ENCODE measurements at regions not wholly inside any gene's neighbourhood (a gene's known extent, or its start where the extent isn't known, plus 50 kb on each side); places are given as distances from the start of the nearest gene placed in this dataset.
"Not testable (repeated sequence)": the region's sequence is repeated elsewhere in the genome, so short reads cannot be mapped to it uniquely, and the experiment has no call there.

GRCh38 chr5:60036192-60036938, 142.8 kb upstream of the PDE4D start:
- DNase-seq: no peak

- no peak for DNase-seq
These were observed 132.6 kb upstream of the PDE4D start for GRCh38 chr5:60026161-60026560.

GRCh38 chr5:60024104-60024503, 130.6 kb upstream of the PDE4D start:
- DNase-seq: no peak

- DNase-seq: no peak
These were observed 129.7 kb upstream of the PDE4D start for GRCh38 chr5:60023255-60023654.

- DNase-seq: no peak
These were observed 126.9 kb upstream of the PDE4D start for GRCh38 chr5:60020457-60020856.

GRCh38 chr5:60018960-60019359, 125.4 kb upstream of the PDE4D start:
- not testable (repeated sequence) for DNase-seq

- DNase-seq: no peak
These were observed 124.6 kb upstream of the PDE4D start for GRCh38 chr5:60018091-60018490.

- DNase-seq: no peak
These were observed 120.8 kb upstream of the PDE4D start for GRCh38 chr5:60014331-60014730.

GRCh38 chr5:60010853-60011252, 117.3 kb upstream of the PDE4D start:
- DNase-seq: no peak

GRCh38 chr5:60010328-60010727, 116.8 kb upstream of the PDE4D start:
- no peak for DNase-seq

- DNase-seq: no peak
These were observed 114.2 kb upstream of the PDE4D start for GRCh38 chr5:60007729-60008128.

GRCh38 chr5:59999056-59999455, 105.5 kb upstream of the PDE4D start:
- DNase-seq: no peak

- no peak for DNase-seq
These were observed 98.7 kb upstream of the PDE4D start for GRCh38 chr5:59992206-59992605.

GRCh38 chr5:59988396-59988795, 94.9 kb upstream of the PDE4D start:
- DNase-seq: no peak

- no peak for DNase-seq
These were observed 82.8 kb upstream of the PDE4D start for GRCh38 chr5:59976342-59976741.

GRCh38 chr5:59972043-59972442, 78.5 kb upstream of the PDE4D start:
- no peak for DNase-seq

- no peak for DNase-seq
These were observed 65.8 kb upstream of the PDE4D start for GRCh38 chr5:59959330-59959729.

- no peak for DNase-seq
These were observed 62.7 kb upstream of the PDE4D start for GRCh38 chr5:59956130-59956783.

GRCh38 chr5:59955241-59955640, 61.7 kb upstream of the PDE4D start:
- no peak for DNase-seq

GRCh38 chr5:59943452-59944113, 50.1 kb upstream of the PDE4D start:
- DNase-seq: no peak

Measured in activated T-cell treated with anti-CD3 and anti-CD28 coated beads, Interleukin-2, amount 50 U/mL, for 48 hours (primary cell).